ENCODE measurements at regions not wholly inside any gene's neighbourhood (a gene's known extent, or its start where the extent isn't known, plus 50 kb on each side); places are given as distances from the start of the nearest gene placed in this dataset.

DNA sequence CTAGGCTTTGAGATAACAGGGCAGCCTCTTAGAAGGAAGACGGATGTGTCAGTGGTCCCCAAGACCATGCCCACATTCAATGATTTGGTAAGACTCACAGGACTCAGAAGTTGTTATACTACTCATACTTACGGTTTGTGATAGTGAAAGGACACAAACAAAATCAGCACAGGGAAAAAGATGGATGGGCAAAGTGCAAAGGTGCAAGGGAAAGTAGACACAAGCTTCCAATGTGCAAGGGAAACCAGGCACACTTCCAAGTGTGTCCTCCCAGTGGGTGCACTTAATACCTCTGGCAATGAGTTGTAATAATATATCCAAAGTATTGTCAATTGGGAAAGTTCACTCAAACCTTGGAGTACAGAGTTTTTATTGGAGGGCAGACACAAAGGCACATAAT is 53.8 kb upstream of the VCX start:
- 74 to 92% methylated on average over 2 of the region's 2 CpGs for WGBS, 2 donors
- H3K27me3 ChIP-seq: no peaks in the 10 kb centered on the region
- TF ChIP-seq POLR2A (IDR thresholded peaks at IDR 0.05): no peak
- TF ChIP-seq, protein P1, sequence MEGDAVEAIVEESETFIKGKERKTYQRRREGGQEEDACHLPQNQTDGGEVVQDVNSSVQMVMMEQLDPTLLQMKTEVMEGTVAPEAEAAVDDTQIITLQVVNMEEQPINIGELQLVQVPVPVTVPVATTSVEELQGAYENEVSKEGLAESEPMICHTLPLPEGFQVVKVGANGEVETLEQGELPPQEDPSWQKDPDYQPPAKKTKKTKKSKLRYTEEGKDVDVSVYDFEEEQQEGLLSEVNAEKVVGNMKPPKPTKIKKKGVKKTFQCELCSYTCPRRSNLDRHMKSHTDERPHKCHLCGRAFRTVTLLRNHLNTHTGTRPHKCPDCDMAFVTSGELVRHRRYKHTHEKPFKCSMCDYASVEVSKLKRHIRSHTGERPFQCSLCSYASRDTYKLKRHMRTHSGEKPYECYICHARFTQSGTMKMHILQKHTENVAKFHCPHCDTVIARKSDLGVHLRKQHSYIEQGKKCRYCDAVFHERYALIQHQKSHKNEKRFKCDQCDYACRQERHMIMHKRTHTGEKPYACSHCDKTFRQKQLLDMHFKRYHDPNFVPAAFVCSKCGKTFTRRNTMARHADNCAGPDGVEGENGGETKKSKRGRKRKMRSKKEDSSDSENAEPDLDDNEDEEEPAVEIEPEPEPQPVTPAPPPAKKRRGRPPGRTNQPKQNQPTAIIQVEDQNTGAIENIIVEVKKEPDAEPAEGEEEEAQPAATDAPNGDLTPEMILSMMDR (IDR thresholded peaks at IDR 0.05): no peak
- no peaks in the 10 kb centered on the region for H3K4me1 ChIP-seq
- H3K27ac ChIP-seq: no peak overlapping the region
- DNase-seq: no peak
- intact Hi-C loops (cut with DNase I; ENCODE audit: low total_unique reads): no loop called here
- H3K36me3 ChIP-seq (ENCODE audit: low read depth, missing control alignments): no peaks in the 10 kb centered on the region
- H3K9me3 ChIP-seq: no peaks in the 10 kb centered on the region
- H3K4me3 ChIP-seq: no peak overlapping the region

DNA sequence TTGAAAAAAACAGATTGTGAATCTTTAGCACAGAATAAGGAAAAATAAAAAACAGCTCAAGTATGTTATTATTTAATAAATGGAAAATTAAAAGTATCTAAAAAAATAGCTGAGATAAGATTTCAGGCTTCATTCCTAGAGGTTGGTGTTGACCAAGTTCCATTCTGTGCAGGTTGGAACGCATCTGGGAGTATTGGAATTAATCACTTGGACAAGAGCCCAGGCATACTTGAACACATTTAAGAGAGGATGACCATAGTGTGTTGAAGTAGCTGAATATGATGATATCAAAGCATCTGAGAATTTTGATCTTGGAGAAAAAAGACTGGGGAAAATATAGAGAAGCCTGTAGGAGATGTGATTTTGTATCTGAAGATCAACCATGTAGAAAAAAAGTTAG is 54.6 kb upstream of the VCX start:
- Histone ChIP-seq H3K36me3 (ENCODE audit: low read depth, missing control alignments) (no peaks in the 10 kb centered on the region), H3K4me1 (no peaks in the 10 kb centered on the region), H3K4me3 (no peak overlapping the region), H3K27ac (no peak overlapping the region), H3K27me3 (no peaks in the 10 kb centered on the region), H3K9me3 (no peaks in the 10 kb centered on the region)
- no peak for TF ChIP-seq POLR2A (IDR thresholded peaks at IDR 0.05)
- TF ChIP-seq, protein P1 (IDR thresholded peaks at IDR 0.05): no peak
- no peak for DNase-seq
- 36 to 41% methylated on average over 1 of the region's 1 CpG for WGBS, 2 donors
- intact Hi-C loops (cut with DNase I; ENCODE audit: low total_unique reads): no loop called here

DNA sequence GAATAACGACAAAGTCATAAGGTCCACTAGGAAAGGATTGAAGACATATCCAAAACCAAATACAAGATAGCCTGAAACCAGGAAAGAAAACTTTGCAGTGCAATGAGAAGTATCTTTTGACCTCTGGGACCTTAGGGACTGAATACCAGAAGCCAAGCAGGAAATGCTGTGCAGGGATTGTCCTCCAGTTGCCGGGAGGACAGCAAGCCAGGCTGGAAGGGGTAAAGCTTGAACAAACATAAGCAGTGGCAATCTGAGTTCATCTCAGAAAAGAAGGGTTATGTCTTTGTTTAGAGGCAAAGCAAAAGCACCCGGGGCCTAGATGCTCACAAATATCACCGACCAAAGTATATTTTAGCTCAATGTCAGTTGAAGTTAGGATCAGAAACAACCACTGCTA is 55.3 kb upstream of the VCX start:
- Histone ChIP-seq H3K4me1 (no peaks in the 10 kb centered on the region), H3K36me3 (ENCODE audit: low read depth, missing control alignments) (no peaks in the 10 kb centered on the region), H3K27me3 (no peaks in the 10 kb centered on the region), H3K9me3 (no peaks in the 10 kb centered on the region), H3K27ac (no peak overlapping the region), H3K4me3 (no peak overlapping the region)
- TF ChIP-seq, protein P1 (IDR thresholded peaks at IDR 0.05): no peak
- TF ChIP-seq POLR2A (IDR thresholded peaks at IDR 0.05): no peak
- intact Hi-C loops (cut with DNase I; ENCODE audit: low total_unique reads): no loop called here
- 48 to 59% methylated on average over 4 of the region's 4 CpGs for WGBS, 2 donors
- DNase-seq: no peak

DNA sequence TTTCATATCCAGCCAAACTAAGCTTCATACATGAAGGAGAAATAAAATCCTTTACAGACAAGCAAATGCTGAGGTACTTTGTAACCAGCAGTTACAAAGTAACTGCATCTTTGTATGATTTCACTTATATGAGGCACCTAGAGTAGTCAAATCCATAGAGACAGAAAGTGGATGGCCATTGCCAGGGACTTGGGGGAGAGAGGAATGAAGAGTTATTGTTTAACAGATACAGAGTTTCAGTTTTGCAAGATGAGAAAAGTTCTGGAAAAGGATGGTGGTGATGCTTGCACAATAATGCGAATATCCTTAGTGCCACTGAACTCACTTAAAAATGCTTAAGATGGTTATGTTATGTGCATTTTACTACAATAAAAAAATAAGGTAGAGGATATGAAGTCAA is 58.4 kb upstream of the VCX start:
- Histone ChIP-seq H3K9me3 (no peaks in the 10 kb centered on the region), H3K36me3 (ENCODE audit: low read depth, missing control alignments) (no peaks in the 10 kb centered on the region), H3K27ac (no peak overlapping the region), H3K4me1 (no peaks in the 10 kb centered on the region), H3K27me3 (no peaks in the 10 kb centered on the region), H3K4me3 (no peak overlapping the region)
- no peak for TF ChIP-seq POLR2A (IDR thresholded peaks at IDR 0.05)
- TF ChIP-seq, protein P1 (IDR thresholded peaks at IDR 0.05): no peak
- DNase-seq: no peak
- 67 to 78% methylated on average over 1 of the region's 1 CpG for WGBS, 2 donors
- intact Hi-C loops (cut with DNase I; ENCODE audit: low total_unique reads): no loop called here

DNA sequence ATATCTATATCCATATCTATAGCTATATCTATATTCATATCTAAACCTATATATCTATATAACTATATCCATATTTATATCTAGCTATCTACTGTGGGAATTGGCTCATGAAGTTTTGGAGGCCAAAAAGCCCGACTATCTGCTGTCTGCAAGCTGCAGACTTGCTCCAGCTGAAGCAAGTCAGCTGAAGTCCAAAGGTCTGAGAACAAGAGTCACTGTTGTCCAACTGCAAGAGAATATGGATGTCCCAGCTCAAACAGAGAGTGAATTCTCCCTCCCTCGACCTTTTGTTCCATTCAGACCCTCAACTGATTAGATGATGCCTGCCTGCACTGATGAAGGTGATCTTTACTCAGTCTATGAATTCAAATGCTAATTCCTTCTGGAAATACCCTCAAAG is 63.3 kb upstream of the VCX start:
- no peaks in the 10 kb centered on the region for H3K4me1 ChIP-seq
- 70 to 77% methylated on average over 2 of the region's 2 CpGs for WGBS, 2 donors

More for the DNA sequence above, 63.3 kb upstream of the VCX start:
- intact Hi-C loops (cut with DNase I; ENCODE audit: low total_unique reads): no loop called here
- Histone ChIP-seq H3K27me3 (no peaks in the 10 kb centered on the region), H3K36me3 (ENCODE audit: low read depth, missing control alignments) (no peaks in the 10 kb centered on the region), H3K27ac (no peak overlapping the region), H3K9me3 (no peaks in the 10 kb centered on the region), H3K4me3 (no peak overlapping the region)
- TF ChIP-seq POLR2A (IDR thresholded peaks at IDR 0.05): no peak
- TF ChIP-seq, protein P1 (IDR thresholded peaks at IDR 0.05): no peak
- DNase-seq: no peak
